IMR-90 (cell line): ENCODE measurements at regions not wholly inside any gene's neighbourhood (a gene's known extent, or its start where the extent isn't known, plus 50 kb on each side); places are given as distances from the start of the nearest gene placed in this dataset.

ENCODE experiments used
- ATAC-seq: fragments of 200-7000 bp; cut with Tn5 transposase; 2 replicates; pipeline ENCODE4 v1.9.1; 2020; ENCODE audit warnings: low read depth, mild to moderate bottlenecking, moderate library complexity
- BruUV-seq: library from RNA; stranded (reverse); fragments of 400-500 nt; replicated peaks from 2 replicates; lab custom pipeline; 2021; lab: Mats Ljungman, UMichigan
- CTCF ChIA-PET: fragments of 300-600 bp; formaldehyde crosslinking; extraction: SDS; loops from one replicate; lab custom pipeline; 2021; ENCODE audit warnings: antibody characterized with exemption; lab: Yijun Ruan, JAX
- POLR2A ChIA-PET: fragments of 300-600 bp; sonication (Branson Sonifier 250); formaldehyde crosslinking; loops from one replicate; lab custom pipeline; 2022; ENCODE audit warnings: antibody characterized with exemption; ENCODE audit not compliant: unreplicated experiment; lab: Charles Lee
- DNase-seq: peaks from one replicate; pipeline ENCODE4 v3.0.0; 2013
- H2AFZ ChIP-seq: replicated peaks from 2 replicates; pipeline ENCODE3; 2013; ENCODE audit warnings: low read length, mild to moderate bottlenecking; ENCODE audit not compliant: poor library complexity
- H2AK5ac ChIP-seq: 2 replicates; pipeline ENCODE4 v1.6.1; 2013; ENCODE audit warnings: low read depth, low read length, inconsistent platforms
- H2AK9ac ChIP-seq: replicated peaks from 2 replicates; pipeline ENCODE3; 2013; ENCODE audit warnings: mild to moderate bottlenecking, low read depth, low read length, moderate library complexity; ENCODE audit not compliant: poor library complexity
- H2BK120ac ChIP-seq: 2 replicates; pipeline ENCODE4 v1.6.1; 2013; ENCODE audit warnings: low read depth, low read length, inconsistent platforms
- H2BK15ac ChIP-seq: 3 replicates; pipeline ENCODE4 v1.6.1; 2013; ENCODE audit warnings: low read depth, low read length, inconsistent platforms
- H2BK20ac ChIP-seq: 2 replicates; pipeline ENCODE4 v1.6.1; 2013; ENCODE audit warnings: low read depth, mild to moderate bottlenecking, inconsistent platforms, low read length, moderate library complexity
- H2BK5ac ChIP-seq: 2 replicates; pipeline ENCODE4 v1.6.1; 2013; ENCODE audit warnings: mild to moderate bottlenecking, low read depth, low read length, inconsistent platforms; ENCODE audit not compliant: poor library complexity, severe bottlenecking
- H3K14ac ChIP-seq: replicated peaks from 2 replicates; pipeline ENCODE4 v1.6.1; 2013; ENCODE audit warnings: low read depth, low read length, inconsistent platforms
- H3K18ac ChIP-seq: 2 replicates; pipeline ENCODE4 v1.6.1; 2013; ENCODE audit warnings: low read depth, low read length, control low read depth
- H3K23ac ChIP-seq: 2 replicates; pipeline ENCODE4 v1.6.1; 2013; ENCODE audit warnings: low read depth, low read length, inconsistent platforms
- H3K27ac ChIP-seq: 2 replicates; pipeline ENCODE4 v1.5.1; 2013; ENCODE audit warnings: mild to moderate bottlenecking, control low read depth, low read length; ENCODE audit not compliant: insufficient read depth
- H3K27me3 ChIP-seq: 2 replicates; pipeline ENCODE4 v1.6.1; 2013; ENCODE audit warnings: low read length; ENCODE audit not compliant: control insufficient read depth, insufficient read depth
- H3K36me3 ChIP-seq: 2 replicates; pipeline ENCODE4 v1.6.1; 2013; ENCODE audit warnings: low read length, mixed read lengths; ENCODE audit not compliant: control insufficient read depth, insufficient read depth
- H3K4ac ChIP-seq: 2 replicates; pipeline ENCODE4 v1.6.1; 2013; ENCODE audit warnings: low read depth, low read length, inconsistent platforms
- H3K4me1 ChIP-seq: 2 replicates; pipeline ENCODE4 v1.6.1; 2013; ENCODE audit warnings: low read length, mixed read lengths; ENCODE audit not compliant: control insufficient read depth, insufficient read depth
- H3K4me2 ChIP-seq: 2 replicates; pipeline ENCODE4 v1.6.1; 2013; ENCODE audit warnings: low read depth, mild to moderate bottlenecking, control low read depth, low read length, moderate library complexity
- H3K4me3 ChIP-seq: 2 replicates; pipeline ENCODE4 v1.5.1; 2013; ENCODE audit warnings: low read depth, mild to moderate bottlenecking, control low read depth, low read length, moderate library complexity; ENCODE audit not compliant: insufficient read depth
- H3K56ac ChIP-seq: 2 replicates; pipeline ENCODE4 v1.6.1; 2013; ENCODE audit warnings: low read length, inconsistent platforms; ENCODE audit not compliant: insufficient read depth; ENCODE audit errors: extremely low read depth
- H3K79me1 ChIP-seq, 2 experiments: 2 replicates each; pipeline ENCODE4 v1.6.1; 2013; ENCODE audit warnings: low read length in 2 of 2, inconsistent platforms in 1 of 2, low read depth in 1 of 2
- H3K9ac ChIP-seq: 2 replicates; pipeline ENCODE4 v1.6.1; 2013; ENCODE audit warnings: low read depth, low read length, control low read depth
- H3K9me1 ChIP-seq: 2 replicates; pipeline ENCODE4 v1.6.1; 2013; ENCODE audit warnings: low read length, inconsistent platforms; ENCODE audit not compliant: insufficient read depth
- H3K9me3 ChIP-seq: 2 replicates; pipeline ENCODE4 v1.6.1; 2013; ENCODE audit warnings: low read length; ENCODE audit not compliant: control insufficient read depth, insufficient read depth
- H4K20me1 ChIP-seq: 2 replicates; pipeline ENCODE4 v1.6.1; 2013; ENCODE audit warnings: low read length, inconsistent platforms; ENCODE audit not compliant: insufficient read depth
- H4K5ac ChIP-seq: 2 replicates; pipeline ENCODE4 v1.6.1; 2013; ENCODE audit warnings: mild to moderate bottlenecking, low read depth, low read length, control low read depth
- H4K8ac ChIP-seq, 2 experiments: 2 replicates each; pipeline ENCODE4 v1.6.1; 2013; ENCODE audit warnings: low read depth in 2 of 2, low read length in 2 of 2, control low read depth in 1 of 2, inconsistent platforms in 1 of 2
- H4K91ac ChIP-seq: 2 replicates; pipeline ENCODE4 v1.6.1; 2013; ENCODE audit warnings: low read depth, low read length, inconsistent platforms; ENCODE audit not compliant: insufficient read depth
- BHLHE40 ChIP-seq: fragments of 150-350 bp; IDR thresholded peaks from 2 replicates; pipeline ENCODE4 v1.6.1; 2016; ENCODE audit warnings: mild to moderate bottlenecking, low read depth, low read length
- CHD1 ChIP-seq: IDR thresholded peaks from 2 replicates; pipeline ENCODE4 v1.6.1; 2012; ENCODE audit warnings: low read depth, low read length, improper control_type of control experiment
- FOS ChIP-seq: fragments of 150-350 bp; IDR thresholded peaks from 2 replicates; pipeline ENCODE4 v1.6.1; 2016; ENCODE audit warnings: low read depth, low read length
- MAFK ChIP-seq: IDR thresholded peaks from 2 replicates; pipeline ENCODE4 v1.6.1; 2012; ENCODE audit warnings: low read depth, low read length, improper control_type of control experiment
- MAZ ChIP-seq: IDR thresholded peaks from 2 replicates; pipeline ENCODE4 v1.6.1; 2012; ENCODE audit warnings: low read depth, mild to moderate bottlenecking, low read length, improper control_type of control experiment, moderate library complexity, borderline replicate concordance
- MXI1 ChIP-seq: IDR thresholded peaks from 2 replicates; pipeline ENCODE4 v1.6.1; 2012; ENCODE audit warnings: low read depth, mild to moderate bottlenecking, low read length, moderate library complexity, borderline replicate concordance
- NFE2L2 ChIP-seq: fragments of 150-350 bp; IDR thresholded peaks from 2 replicates; pipeline ENCODE4 v1.6.1; 2016; ENCODE audit warnings: low read depth, mild to moderate bottlenecking, low read length
- POLR2A ChIP-seq: IDR thresholded peaks from 2 replicates; pipeline ENCODE4 v1.6.1; 2012; ENCODE audit warnings: mild to moderate bottlenecking, low read depth, low read length
- RAD21 ChIP-seq: IDR thresholded peaks from 2 replicates; pipeline ENCODE4 v1.6.1; 2012; ENCODE audit warnings: low read length, improper control_type of control experiment
- RCOR1 ChIP-seq: IDR thresholded peaks from 2 replicates; pipeline ENCODE4 v1.6.1; 2012; ENCODE audit warnings: mild to moderate bottlenecking, low read length, improper control_type of control experiment; ENCODE audit not compliant: insufficient replicate concordance
- RFX5 ChIP-seq: IDR thresholded peaks from 2 replicates; pipeline ENCODE4 v1.8.0; 2012; ENCODE audit warnings: low read depth, mild to moderate bottlenecking, low read length, moderate library complexity
- SMC3 ChIP-seq: fragments of 150-350 bp; IDR thresholded peaks from 2 replicates; pipeline ENCODE4 v1.6.1; 2016; ENCODE audit warnings: low read depth, mild to moderate bottlenecking, antibody characterized with exemption, low read length, moderate library complexity
- USF2 ChIP-seq: fragments of 150-350 bp; IDR thresholded peaks from 2 replicates; pipeline ENCODE4 v1.6.1; 2017; ENCODE audit warnings: mild to moderate bottlenecking, antibody characterized with exemption, low read length, low read depth
- dilution Hi-C: fragments of 300-500 bp; cut with HindIII; formaldehyde crosslinking; loops from one replicate; pipeline ENCODE4 v1.14.3; 2018; ENCODE audit warnings: low sequenced_read_pairs; ENCODE audit not compliant: unreplicated experiment
- in situ Hi-C: fragments of 300-500 bp; cut with MboI; formaldehyde crosslinking; loops from 3 replicates; pipeline ENCODE4 v1.14.3; 2019; ENCODE audit warnings: low sequenced_read_pairs, inconsistent platforms, mixed read lengths
- intact Hi-C: fragments of 100-400 bp; cut with micrococcal nuclease; formaldehyde crosslinking; loops from 2 replicates; pipeline ENCODE4 v1.10.0; 2022
- TF ChIP-seq, protein P1 (sequence below): fragments of 150-350 bp; IDR thresholded peaks from 2 replicates; pipeline ENCODE4 v1.6.1; 2016; ENCODE audit warnings: low read depth, mild to moderate bottlenecking, low read length, moderate library complexity, borderline replicate concordance

DNA sequence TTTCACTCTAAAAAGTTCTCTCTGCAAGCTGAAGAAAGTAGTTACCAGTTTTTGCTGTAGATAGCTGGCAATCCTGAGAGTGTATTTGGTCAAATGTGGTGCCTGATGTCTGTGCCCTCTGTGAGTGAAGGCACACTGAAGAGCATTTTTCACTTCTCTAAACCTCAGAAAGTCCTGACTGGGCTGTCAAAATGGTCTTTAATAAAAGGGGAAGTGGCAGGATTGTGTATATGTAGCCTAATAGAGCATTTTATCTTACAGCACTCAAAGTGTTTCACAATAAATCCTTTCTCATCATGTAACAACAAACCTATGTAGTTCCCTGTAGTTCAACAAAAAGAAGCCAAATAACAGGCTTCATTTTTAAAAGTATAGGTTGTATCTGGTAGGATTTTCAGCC lies 1552.3 kb upstream of the SLC39A10 start:
- H3K27me3 ChIP-seq = no peaks in the 10 kb centered on the region

More for the DNA sequence above, 1552.3 kb upstream of the SLC39A10 start:
- H3K23ac ChIP-seq = no peak overlapping the region
- no peaks in the 10 kb centered on the region for H4K20me1 ChIP-seq
- H3K9me1 ChIP-seq = no peaks in the 10 kb centered on the region
- no peak overlapping the region for H2BK120ac ChIP-seq
- no TSS peak for BruUV-seq
- H3K18ac ChIP-seq = no peak overlapping the region
- no peak overlapping the region for H2AK9ac ChIP-seq
- ChIA-PET CTCF (no interaction called here), POLR2A (no interaction called here)
- no peaks in the 10 kb centered on the region for H3K4me1 ChIP-seq
- H3K79me1 ChIP-seq = no peaks in the 10 kb centered on the region
- H4K91ac ChIP-seq = no peak overlapping the region
- no peak overlapping the region for H3K14ac ChIP-seq
- no peak overlapping the region for H2BK20ac ChIP-seq
- no peak for ATAC-seq
- TF ChIP-seq FOS = no peak
- TF ChIP-seq MAZ = no peak
- no peak for TF ChIP-seq RAD21
- TF ChIP-seq NFE2L2 = no peak
- TF ChIP-seq POLR2A = no peak
- TF ChIP-seq MXI1 = no peak
- TF ChIP-seq, protein P1, sequence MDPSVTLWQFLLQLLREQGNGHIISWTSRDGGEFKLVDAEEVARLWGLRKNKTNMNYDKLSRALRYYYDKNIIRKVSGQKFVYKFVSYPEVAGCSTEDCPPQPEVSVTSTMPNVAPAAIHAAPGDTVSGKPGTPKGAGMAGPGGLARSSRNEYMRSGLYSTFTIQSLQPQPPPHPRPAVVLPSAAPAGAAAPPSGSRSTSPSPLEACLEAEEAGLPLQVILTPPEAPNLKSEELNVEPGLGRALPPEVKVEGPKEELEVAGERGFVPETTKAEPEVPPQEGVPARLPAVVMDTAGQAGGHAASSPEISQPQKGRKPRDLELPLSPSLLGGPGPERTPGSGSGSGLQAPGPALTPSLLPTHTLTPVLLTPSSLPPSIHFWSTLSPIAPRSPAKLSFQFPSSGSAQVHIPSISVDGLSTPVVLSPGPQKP = no peak
- no peak for TF ChIP-seq RFX5
- TF ChIP-seq CHD1 = no peak
- no peak for TF ChIP-seq MAFK
- no peak for TF ChIP-seq BHLHE40
- TF ChIP-seq USF2 = no peak
- no peak for TF ChIP-seq RCOR1
- no peak for TF ChIP-seq SMC3
- no peak overlapping the region for H4K5ac ChIP-seq
- intact Hi-C loops = loop anchor here (5.0 kb wide), 1 partner anchor 1018 kb away; no protein-coding TSS in a partner anchor
- dilution Hi-C loops = no loop called here
- no peak overlapping the region for H3K4me2 ChIP-seq
- H2AK5ac ChIP-seq = no peak overlapping the region
- H3K4me3 ChIP-seq = no peak overlapping the region
- no peak overlapping the region for H3K4ac ChIP-seq
- no peaks in the 10 kb centered on the region for H3K36me3 ChIP-seq
- no peaks in the 10 kb centered on the region for H3K9me3 ChIP-seq
- H2BK15ac ChIP-seq = no peak overlapping the region
- H3K56ac ChIP-seq = no peak overlapping the region
- H3K9ac ChIP-seq = no peak overlapping the region
- DNase-seq = no peak
- no peak overlapping the region for H4K8ac ChIP-seq
- H3K27ac ChIP-seq = no peak overlapping the region
- no peak overlapping the region for H2AFZ ChIP-seq
- no peak overlapping the region for H2BK5ac ChIP-seq
- in situ Hi-C loops = no loop called here
